ENCODE measurements at regions not wholly inside any gene's neighbourhood (a gene's known extent, or its start where the extent isn't known, plus 50 kb on each side); places are given as distances from the start of the nearest gene placed in this dataset.

DNA sequence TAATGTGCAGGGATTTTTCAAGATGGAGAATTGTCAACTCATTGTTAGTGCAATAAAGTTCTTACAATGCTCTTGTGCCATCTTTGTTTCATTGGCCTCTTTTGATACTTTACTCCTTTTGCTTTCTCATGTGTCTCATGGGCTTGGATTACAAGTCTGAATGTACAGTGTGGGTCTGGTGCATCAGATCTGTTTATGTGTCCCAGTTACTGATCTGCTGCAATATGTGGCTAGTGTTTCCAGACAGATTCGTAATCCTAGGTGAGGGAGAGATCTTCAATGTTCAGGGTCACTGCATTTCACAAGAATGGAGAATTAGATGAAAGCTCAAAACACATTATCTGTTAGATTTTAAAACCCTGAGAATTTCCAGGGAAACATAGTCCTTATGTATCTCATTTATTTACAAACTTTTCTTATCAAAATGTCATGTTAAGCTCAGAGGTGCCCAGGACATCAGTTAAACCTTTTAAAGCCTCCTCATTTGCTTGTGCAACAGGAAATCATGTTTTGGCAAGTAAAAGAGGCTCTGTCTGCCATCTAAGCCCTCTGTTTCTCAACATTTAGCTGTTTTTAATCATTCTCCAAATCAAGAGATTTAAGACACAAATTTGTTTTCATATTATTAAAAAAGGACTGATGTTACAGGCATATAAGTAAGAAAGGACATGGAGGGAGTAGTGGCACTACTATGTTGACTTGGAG lies 108.1 kb downstream of the NUP35 start:
- TF ChIP-seq, protein P1, sequence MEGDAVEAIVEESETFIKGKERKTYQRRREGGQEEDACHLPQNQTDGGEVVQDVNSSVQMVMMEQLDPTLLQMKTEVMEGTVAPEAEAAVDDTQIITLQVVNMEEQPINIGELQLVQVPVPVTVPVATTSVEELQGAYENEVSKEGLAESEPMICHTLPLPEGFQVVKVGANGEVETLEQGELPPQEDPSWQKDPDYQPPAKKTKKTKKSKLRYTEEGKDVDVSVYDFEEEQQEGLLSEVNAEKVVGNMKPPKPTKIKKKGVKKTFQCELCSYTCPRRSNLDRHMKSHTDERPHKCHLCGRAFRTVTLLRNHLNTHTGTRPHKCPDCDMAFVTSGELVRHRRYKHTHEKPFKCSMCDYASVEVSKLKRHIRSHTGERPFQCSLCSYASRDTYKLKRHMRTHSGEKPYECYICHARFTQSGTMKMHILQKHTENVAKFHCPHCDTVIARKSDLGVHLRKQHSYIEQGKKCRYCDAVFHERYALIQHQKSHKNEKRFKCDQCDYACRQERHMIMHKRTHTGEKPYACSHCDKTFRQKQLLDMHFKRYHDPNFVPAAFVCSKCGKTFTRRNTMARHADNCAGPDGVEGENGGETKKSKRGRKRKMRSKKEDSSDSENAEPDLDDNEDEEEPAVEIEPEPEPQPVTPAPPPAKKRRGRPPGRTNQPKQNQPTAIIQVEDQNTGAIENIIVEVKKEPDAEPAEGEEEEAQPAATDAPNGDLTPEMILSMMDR (conservative IDR thresholded peaks at IDR 0.05; ENCODE audit: low read depth, low read length), result no peak
- TF ChIP-seq EZH2 (IDR thresholded peaks at IDR 0.05; ENCODE audit: low read length, unreplicated experiment), result no peak
